HG03108 (cell line): ENCODE measurements at regions not wholly inside any gene's neighbourhood (a gene's known extent, or its start where the extent isn't known, plus 50 kb on each side); places are given as distances from the start of the nearest gene placed in this dataset.
"Not testable (repeated sequence)": the region's sequence is repeated elsewhere in the genome, so short reads cannot be mapped to it uniquely, and the experiment has no call there.

Source experiments
- ATAC-seq: cut with Tn5 transposase; IDR thresholded peaks from one replicate; pipeline ENCODE4 v1.9.1; 2021; ENCODE audit warnings: moderate library complexity; ENCODE audit not compliant: unreplicated experiment

DNA sequence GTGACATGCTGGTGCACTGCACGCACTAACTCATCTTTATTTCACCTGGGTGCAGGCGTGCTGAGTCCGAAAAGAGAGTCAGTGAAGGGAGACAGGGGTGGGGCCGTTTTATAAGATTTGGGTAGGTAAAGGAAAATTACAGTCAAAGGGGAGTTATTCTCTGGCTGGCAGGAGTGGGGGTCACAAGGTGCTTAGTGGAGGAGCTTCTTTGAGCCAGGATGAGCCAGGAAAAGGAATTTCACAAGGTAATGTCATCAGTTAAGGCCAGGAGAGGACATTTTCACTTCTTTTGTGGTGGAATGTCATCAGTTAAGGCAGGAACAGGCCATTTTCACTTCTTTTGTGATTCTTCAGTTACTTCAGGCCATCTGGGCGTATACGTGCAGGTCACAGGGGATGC is 1734.9 kb downstream of the SLITRK5 start:
- not testable (repeated sequence) for ATAC-seq

DNA sequence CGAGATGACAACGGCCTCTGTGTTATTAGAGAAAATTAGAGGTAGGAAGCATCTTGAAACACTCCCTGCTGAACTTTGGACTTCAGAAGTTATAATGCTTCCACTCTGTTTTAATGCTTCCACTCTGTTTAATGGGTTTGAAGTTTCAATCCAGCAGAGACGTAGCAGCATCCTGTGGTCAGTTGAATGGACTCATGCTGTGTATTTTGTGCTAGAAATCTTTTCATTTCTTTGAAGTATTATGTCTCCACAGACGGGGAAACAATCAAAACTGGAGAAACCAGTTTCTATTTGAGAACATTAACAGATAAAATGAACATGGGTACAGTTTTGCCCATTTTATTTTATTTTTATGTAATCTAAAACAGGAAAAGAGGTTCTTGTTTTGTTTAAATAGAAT is 1736.2 kb downstream of the SLITRK5 start:
- ATAC-seq: no peak

DNA sequence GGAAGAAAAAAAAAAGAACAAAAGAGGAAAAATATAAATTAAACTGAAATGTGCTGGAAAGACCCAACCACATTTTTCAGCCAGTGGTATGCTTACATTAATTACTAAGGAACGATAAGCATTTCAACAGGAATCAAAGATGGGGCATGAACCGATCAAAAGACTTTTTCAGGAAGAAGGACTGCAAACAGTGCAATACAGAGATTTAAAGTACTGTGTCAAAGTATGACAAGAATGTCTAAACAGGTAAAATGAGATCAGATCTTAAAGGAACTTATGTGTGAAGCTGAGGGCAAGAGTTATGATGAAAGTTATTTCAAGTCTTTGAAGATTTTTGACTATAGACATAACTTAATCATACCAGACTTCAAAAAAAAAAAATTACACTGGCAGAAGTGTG is 1761.8 kb downstream of the SLITRK5 start:
- no peak for ATAC-seq

DNA sequence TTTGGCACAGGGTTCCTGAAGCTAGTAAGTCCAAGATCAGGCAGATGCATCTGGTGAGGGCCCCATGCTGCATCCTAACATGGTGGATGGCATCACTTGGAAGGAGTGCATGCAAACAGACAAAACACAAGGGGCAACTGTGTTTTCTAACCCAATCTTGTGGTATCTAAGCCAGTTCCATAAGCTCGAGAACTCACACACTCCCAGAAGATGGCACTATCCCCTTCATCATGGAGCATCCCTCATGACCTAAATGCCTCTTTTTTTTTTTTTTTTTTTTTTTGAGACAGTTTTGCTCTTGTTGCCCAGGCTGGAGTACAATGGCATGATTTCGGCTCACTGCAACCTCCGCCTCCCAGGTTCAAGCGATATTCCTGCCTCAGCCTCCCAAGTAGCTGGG is 1763.5 kb downstream of the SLITRK5 start:
- not testable (repeated sequence) for ATAC-seq

DNA sequence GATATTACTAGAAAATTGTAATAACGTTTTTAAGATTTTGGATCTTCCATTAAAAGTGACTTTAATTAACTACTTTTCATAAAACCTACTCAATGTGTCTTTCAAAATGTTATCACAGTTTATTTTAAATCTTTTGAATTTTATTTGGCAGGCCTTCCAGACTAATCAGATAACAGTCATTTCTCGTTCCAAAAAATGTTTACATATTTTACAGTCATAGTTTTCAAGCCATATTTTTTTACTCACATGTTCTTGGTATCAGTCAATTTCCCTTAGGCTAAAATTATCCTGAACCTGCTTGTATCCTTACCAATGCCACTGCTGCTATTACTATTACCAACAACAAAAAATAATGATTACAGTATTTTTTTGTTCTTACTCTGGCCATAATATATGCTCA is 1783.5 kb downstream of the SLITRK5 start:
- ATAC-seq: no peak

DNA sequence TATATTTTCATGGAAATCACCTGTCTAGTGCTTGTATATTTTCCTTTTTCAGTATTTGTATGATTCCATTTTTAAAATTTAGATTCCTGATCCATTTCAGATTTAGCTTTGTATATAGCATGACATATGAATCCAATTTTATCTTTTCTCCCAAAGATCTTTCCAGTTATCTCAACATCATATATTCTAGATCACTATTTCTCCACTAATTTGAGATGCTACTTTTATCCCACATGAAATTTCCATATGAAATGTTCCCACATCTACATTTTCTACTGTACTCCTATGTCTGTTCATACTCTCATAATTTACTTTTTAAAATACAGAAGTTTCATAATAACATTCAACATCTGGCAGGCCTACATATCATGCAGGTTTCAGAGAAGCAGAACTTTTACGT is 1784.1 kb downstream of the SLITRK5 start:
- no peak for ATAC-seq

DNA sequence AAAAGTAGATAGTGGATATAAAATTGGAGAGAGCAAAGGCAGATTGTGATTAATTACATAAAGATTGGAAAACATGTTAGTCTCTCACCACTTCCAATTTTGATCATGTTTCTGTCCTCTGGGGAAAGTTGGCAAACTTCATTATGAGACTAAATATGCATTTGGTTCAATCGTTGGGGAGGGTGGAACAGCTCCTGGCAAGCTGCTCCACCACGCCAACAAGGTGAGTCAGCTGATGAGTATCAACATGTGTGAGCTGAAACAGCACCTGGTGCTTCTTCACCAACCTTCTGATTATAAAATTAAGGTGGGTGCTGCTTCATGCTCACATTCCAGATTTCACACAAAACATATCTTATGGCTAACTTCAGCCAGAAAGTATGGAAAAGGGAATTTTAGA is 1784.6 kb downstream of the SLITRK5 start:
- ATAC-seq: no peak

DNA sequence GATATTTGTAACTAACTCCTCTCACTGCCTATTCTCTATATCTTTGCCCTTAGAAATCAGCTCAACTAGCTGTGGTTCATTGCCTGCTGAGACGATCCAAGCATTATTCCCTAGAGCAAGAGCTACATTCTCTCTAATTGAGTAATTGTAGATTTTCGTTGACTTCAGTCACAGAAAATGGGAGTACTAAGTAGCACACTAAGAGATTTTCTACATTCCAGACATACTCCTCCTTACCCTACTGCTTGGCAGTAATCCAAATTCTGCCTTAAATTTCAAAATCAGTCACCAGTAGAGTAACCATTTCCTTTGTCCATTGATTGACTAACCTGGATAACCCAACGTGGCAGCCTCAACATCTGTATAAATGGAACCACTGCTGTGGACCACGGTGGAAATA is 1786.8 kb downstream of the SLITRK5 start:
- ATAC-seq: no peak

DNA sequence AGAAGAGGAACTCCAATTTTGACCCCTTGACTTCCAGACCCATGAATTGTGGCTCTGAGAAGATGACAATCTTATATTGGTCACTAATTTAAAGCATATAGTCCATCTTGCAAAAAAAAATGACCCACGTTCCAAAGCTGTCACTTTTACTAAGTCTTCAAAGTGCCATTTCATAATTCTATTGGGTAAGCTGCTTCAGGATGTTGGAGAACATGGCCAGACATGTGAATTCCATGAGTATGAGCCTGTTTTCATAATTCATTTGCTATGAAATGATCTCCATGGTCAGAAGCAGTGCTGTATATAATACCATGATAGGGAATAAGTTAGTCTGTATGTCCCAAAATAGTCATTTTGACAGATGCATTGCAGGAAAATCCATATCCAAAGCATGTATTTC is 1787.3 kb downstream of the SLITRK5 start:
- ATAC-seq: no peak

DNA sequence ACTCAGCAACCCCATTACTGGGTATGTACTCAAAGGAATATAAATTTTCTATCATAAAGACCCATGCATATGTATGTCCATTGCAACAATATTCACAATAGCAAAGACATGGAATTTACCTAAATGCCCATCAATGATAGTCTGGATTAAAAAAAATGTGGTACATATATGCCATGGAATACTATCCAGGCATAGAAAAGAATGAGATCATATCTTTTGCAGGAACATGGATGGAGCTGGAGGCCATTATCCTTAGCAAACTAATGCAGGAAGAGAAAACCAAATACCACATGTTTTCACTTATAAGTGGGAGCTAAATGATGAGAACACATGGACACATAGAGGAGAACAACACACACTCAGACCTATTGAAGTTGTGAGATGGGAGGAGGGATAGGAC is 1789.7 kb downstream of the SLITRK5 start:
- ATAC-seq: not testable (repeated sequence)

DNA sequence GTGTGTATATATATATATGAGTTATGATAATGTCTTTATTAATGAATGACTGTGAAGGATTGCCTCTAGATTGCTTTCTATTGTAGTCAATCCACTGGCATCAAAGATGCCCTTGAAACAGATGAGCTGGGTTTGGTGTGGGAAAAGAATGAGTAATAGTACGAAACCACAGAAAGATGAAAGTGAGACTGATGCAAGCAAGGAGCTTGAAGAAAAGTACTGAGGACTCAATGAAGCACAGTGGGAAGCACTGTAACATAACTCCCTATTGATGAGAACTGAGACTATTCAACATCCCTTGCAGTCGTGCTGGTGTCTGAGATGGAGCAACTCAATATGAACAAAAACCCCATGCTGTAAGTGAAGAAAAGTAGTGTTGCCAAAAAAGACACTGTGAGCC is 1794.2 kb downstream of the SLITRK5 start:
- ATAC-seq: no peak

DNA sequence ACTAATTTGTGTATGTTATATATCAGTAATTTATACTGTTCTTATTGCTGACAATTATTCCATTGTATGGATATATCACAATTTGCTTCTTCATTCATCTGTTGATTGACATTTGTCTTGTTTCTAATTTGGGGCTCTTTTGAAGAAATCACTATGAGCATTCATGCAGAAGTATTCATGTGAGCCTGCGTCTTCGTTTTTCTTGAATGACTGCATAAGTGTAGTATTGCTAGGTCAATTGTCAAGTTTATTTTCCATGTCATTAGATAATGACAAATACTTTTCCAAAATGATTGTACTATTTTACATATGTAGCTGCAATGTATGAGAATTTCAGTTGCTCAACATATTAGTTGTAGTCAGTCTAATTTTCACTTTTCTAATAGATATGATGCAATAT is 1796.9 kb downstream of the SLITRK5 start:
- ATAC-seq: no peak

DNA sequence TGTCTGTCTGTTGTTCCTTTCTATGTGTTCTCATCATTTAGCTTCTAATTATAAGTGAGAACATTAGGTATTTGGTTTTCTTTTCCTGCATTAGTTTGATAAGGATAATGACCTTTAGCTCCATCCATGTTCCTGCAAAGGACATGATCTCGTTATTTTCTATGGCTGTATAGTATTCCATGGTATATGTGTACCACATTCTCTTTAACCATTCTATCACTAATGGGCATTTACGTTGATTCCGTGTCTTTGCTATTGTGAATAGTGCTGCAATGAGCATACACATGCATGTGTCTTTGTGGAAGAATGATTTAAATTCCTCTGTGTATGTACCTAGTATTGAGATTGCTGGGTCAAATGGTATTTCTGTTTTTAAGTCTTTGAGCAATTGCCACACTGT is 1799.7 kb downstream of the SLITRK5 start:
- ATAC-seq: no peak

DNA sequence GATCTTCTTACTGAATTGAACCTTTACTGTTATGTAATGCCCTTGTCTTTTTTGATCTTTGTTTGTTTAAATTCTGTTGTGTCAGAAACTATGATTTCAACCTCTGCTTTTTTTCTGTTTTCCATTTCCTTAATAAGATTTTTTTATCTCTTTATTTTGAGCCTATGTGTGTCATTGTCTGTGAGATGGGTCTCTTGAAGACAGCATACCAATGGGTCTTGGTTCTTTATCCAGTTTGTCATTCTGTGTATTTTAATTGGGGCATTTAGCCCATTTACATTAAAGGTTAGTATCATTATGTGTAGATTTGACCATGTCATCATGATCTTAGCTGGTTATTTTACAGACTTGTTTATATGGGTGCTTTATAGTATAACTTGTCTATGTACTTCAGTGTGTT is 1803.3 kb downstream of the SLITRK5 start:
- ATAC-seq: no peak

DNA sequence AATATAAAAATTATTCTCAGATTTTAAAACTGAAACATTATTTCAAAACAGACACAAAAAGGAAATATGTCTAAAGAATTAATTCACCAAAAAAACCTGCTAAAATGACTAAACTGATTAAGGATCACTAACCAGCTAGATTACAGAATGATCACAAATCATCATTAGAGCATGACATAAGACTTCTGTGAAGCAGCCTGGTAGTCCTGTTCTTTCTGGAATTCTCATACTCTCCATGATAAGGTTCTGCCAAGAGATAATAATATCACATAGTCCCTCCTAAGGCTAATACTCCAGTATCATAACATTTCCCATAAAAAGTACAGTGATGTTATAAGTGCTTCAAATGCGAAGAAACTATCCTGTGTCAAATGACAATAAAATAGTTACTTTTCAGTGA is 1814.9 kb downstream of the SLITRK5 start:
- no peak for ATAC-seq

DNA sequence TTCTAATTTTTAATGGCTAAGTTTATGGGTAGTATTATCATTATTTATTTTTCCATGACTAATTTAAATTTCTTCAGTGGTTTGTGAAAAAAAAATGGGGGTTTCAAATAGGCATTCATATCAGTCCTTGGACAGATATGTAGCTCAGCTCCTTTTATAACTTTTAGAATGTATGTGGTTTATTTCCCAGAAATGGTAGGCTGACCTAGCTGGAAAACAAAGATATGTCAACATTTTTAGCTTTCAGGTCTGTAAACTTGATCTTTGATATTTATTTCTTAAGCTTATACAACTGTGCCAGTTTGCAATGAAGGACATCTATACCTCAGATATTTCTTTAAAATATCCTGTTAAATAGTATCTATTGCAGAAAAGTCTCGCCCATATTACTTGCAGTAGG is 1815.5 kb downstream of the SLITRK5 start:
- no peak for ATAC-seq

DNA sequence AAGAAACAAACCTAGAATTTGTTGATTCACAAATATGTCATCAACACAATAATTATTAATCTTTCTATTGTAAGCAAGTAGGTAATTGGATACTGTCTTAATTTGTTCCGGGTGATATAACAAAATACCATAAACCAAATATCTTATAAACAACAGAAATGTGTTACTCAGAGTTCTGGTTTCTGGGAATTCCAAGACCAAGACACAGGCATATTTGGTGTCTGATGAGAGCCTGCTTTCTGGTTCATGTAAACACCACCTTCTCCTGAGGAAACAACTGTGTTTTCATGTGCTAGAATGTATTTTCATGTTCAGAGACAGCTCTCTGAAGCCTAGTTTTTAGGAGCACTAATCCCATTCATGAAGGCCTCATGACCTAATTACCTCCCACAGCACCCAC is 1819.5 kb downstream of the SLITRK5 start:
- ATAC-seq: no peak

DNA sequence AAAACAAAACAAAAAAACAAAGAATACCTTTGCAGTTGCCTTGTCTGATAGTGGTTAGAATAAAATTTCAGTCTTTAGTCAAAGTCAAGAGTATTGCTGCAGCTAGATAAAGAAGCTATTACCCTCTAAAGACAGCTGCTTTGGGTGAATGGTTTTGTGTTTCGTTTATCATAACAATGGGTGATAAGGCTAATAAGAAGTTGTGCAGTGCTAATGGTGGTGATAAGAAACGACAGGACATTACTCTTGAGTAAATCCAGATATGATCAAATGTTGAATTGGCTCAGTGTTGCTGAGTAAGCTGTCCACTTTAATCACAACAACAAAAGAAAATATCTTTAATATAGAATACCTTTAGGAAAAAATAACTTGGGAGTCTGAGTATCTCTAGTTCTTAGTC is 1825.3 kb downstream of the SLITRK5 start:
- ATAC-seq: no peak

DNA sequence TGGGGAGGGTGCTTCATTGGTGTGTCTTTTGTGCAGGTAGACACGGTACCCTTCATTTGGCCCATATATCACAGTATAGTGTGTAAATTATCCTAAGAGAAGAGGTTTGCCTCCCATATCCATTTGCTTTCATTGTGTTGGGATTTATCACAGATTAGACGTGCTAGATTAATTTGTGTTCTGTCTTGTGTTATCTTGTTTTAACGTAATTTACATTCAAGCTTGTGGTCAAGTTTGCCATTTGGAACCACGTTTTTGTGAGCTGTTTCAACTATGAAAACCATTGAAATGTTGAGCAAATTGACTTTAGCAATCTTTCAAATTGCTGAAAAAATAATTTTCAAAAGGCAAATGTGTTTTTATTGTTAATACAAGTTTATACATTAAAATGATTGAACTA is 1826.5 kb downstream of the SLITRK5 start:
- ATAC-seq: no peak

DNA sequence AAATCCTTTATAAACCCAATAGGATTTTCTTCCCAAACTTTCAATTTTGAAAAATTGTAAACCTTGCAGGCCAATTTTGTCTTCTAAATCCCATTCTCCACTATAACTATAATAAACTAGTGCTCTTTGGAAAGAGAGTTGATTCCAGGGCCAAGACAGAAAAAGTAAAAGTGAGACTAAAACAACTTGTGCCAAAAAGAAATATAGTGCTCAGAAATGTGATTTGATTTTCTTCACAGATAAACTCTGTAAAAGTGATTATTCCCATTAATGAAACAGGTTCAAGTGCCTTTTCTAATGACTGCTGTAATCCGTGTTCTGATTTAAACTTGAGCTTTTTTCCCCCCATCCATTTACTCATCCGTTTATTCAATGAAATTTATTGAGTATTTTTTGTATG is 1831.1 kb downstream of the SLITRK5 start:
- ATAC-seq: no peak

DNA sequence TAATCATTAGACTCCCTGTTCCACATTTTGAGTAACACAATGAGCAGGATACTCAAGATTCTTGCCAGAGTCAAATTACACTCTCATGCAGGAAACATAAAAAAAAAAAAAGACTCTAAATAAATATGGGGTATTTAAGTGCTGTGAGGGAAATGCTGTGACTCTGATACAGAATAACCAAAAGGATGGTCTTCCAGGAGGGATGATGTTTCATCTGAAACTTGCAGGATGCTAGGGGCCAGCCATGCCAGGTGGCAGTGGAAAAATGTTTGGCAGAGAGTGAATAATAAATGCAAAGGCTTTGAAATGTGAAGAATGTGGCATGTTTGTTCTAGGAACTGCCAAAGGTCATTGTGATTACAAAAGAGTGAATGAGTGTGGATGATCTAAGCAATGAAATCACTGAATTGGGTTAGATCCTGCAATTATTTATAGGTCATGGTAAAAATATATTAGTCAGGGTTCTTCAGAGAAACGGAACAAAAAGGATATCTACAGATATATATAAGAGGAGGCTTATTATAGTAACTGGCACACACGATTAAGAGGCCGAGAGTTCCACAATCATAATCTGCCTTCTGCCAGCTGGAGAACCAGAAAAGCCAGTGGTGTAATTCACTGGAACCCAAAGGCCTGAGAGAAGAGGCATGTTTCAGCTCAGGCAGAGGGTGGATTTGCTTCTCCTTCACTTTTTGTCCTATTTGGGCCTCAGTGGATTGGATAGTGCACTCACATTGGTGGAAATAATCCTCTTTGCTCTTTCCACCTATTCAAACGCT is 1832.8 kb upstream of the MIR17HG start:
- no peak for ATAC-seq

DNA sequence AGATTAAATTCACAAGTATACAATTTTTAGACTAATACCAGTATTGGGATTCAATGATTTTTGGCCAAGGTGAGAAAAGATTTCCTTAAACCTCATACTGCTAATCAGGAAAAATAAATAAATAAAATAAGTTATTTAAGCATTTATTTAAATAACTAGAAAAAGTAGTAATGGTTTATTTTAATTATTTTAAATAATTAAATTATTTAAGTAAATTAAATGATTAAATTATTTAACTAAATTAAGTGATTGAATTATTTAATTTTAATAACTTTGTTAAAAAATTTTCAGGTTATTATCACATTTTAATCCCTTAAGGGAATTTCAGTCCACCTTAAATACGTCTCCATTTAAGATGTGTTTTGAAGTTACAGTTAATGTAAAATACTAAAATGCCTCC is 1831.5 kb upstream of the MIR17HG start:
- ATAC-seq: no peak
